ENCODE measurements at regions not wholly inside any gene's neighbourhood (a gene's known extent, or its start where the extent isn't known, plus 50 kb on each side); places are given as distances from the start of the nearest gene placed in this dataset.
"Not testable (repeated sequence)": the region's sequence is repeated elsewhere in the genome, so short reads cannot be mapped to it uniquely, and the experiment has no call there.

- DNase-seq (ENCODE audit: low read depth in 2 of 2) = no peak
Observed at GRCh38 chr10:84571146-84571545, 242.8 kb downstream of the CCSER2 start.

- DNase-seq (ENCODE audit: low read depth in 2 of 2) = no peak
Observed at GRCh38 chr10:84574102-84574501, 245.7 kb downstream of the CCSER2 start.

DNA sequence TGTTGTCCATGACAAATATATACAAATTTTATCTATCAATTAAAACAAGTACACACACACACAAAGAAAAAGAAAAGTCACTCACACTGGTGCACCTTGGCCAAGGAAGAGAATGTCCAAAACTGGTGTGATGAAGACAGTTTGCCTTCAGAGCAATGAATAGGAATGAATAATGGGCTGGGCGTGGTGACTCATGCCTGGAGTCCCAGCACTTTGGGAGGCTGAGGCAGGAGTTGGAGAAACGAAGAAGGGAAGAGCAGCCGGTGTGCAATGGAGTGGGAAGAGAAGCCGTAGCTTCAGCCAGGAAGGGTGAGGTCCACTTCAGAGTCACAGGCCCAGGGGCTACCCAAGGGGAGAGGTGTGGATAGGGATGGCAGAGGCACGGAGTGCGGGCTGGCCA lies 253.6 kb downstream of the CCSER2 start:
- DNase-seq (ENCODE audit: low read depth in 2 of 2) = no peak

GRCh38 chr10:84583501-84583900 lies 255.1 kb downstream of the CCSER2 start:
- no peak for DNase-seq (ENCODE audit: low read depth in 2 of 2)

- no peak for DNase-seq (ENCODE audit: low read depth in 2 of 2)
Observed at GRCh38 chr10:84587789-84588188, 259.4 kb downstream of the CCSER2 start.

DNA sequence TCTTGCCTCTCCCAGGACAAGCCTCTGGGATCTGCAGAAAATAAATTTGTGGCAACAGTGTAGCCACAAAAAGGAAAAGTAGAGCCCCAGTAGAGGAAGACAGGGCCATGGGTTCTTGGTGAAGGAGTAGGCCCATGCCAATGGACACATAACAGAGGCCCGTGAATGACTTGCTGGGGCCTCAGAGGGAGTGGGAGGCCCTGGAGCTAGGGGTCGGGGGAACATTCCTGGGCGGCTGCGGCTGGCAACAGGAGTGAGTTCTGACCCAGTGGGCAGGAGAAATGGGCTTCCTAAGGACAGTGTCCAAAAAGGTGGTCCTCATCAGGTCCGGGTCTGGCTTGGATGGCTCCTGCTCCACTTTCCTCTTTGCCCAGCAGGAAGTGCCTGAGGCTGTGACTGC lies 260.0 kb downstream of the CCSER2 start:
- no peak for DNase-seq (ENCODE audit: low read depth in 2 of 2)

DNA sequence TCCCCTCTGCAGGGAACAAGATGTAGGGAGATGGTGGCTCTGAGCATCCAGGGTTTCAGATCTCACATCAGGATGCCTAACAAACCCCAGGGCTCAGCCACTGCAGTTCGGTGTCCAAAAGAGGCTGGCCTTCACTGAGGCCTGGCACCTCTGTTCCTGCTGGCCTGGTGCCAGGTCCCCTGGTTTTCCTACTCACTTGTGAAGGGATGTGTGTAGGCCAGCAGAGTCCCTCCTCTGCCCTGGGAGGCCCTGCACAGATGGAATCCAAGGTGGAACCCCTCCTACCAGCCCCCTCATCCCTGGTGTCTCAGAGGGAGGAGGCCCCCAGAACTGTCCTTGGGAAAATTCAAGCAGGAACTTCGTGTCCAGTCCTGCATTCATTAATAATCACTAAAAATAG lies 260.6 kb downstream of the CCSER2 start:
- DNase-seq (ENCODE audit: low read depth in 2 of 2) = no peak

- no peak for DNase-seq (ENCODE audit: low read depth in 2 of 2)
Observed at GRCh38 chr10:84589526-84590205, 261.3 kb downstream of the CCSER2 start.

DNA sequence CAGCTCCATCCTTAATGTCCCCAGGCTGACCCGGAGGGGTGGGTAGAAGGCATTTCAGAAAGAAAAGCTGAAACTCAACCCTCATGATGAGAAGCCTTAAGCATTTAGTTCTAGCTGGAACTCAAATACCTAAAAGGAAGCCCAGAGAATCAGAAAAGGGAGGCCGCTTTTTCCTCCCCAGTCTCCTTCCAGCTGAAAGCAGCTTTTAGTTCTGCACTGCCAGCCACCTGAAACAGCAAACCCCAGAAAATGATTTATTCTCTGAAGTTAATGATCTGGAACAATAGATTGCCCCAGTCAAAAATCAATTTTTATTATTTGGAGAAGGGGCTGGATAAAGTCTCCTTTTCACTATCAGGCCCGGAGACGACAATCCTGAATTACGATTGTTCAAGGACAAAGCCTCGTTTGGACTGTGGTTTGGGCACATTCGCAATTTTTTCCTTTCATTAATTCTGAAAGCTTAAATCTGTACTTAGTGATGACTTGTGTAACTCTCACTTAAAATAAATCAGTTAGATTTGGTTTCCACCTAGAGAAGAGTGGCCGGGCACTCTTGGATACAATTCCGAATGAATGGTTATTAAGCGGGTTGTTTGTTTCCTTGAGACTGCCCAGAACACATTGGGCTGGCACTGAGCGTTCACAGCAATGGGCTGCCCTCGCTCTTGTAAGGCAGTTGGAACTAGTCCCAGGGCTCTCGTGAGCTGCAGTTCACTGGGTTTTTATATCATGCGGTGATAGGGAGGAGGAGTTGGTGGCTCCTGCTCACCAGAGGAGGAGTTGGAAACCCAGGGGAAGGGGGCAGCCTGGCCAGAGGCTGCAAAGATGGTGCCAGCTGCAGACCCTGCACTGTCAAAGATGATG lies 262.2 kb downstream of the CCSER2 start:
- DNase-seq (ENCODE audit: low read depth in 2 of 2) = no peak

GRCh38 chr10:84593506-84593905 lies 265.1 kb downstream of the CCSER2 start:
- DNase-seq (ENCODE audit: low read depth in 2 of 2) = no peak

DNA sequence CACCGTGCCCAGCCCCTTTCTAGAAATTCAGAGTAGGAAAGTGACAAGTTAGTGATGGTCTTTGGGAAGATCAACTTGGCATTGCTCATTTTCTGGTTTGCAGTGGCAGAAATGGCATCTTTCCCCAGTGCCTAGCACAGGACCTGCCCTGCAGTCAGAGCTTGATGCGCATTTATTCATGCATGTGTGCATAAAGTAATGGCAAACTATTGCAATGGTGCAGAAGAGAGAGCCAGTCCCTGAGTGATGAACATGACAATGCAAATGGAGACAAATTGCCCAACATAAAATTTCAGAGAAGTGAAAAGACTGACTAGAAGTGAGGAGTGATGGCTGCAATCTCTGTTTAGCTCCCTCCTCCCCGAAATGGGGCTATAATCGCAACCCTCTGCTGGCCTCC lies 268.2 kb downstream of the CCSER2 start:
- DNase-seq (ENCODE audit: low read depth in 2 of 2) = no peak

GRCh38 chr10:84599254-84599653 lies 270.9 kb downstream of the CCSER2 start:
- DNase-seq (ENCODE audit: low read depth in 2 of 2) = no peak

GRCh38 chr10:84600947-84601346 lies 272.6 kb downstream of the CCSER2 start:
- DNase-seq (ENCODE audit: low read depth in 2 of 2) = no peak

GRCh38 chr10:84602543-84602942 lies 274.2 kb downstream of the CCSER2 start:
- not testable (repeated sequence) for DNase-seq (ENCODE audit: low read depth in 2 of 2)

DNA sequence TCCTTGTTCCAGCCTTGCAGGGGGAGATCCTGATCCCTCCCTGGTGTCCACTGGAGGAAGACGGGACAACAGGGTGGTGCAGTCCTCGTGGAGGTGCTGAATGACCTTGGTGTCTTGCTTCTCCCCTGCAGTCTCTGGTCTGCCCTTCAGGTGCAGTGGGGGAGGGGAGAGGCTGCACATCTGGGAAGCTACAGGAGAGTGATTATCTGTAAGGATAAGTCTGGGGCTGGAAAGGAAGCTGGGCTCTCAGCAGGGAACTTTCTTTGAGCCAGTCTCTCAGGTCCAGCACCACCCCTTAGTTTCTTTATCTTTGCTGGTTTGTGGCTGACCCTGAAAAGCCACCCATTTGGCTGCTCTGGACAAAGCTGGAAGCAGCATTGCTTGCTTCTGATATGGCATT lies 275.6 kb downstream of the CCSER2 start:
- DNase-seq (ENCODE audit: low read depth in 2 of 2) = no peak

- DNase-seq (ENCODE audit: low read depth in 2 of 2) = no peak
Observed at GRCh38 chr10:84605802-84606201, 277.4 kb downstream of the CCSER2 start.

DNA sequence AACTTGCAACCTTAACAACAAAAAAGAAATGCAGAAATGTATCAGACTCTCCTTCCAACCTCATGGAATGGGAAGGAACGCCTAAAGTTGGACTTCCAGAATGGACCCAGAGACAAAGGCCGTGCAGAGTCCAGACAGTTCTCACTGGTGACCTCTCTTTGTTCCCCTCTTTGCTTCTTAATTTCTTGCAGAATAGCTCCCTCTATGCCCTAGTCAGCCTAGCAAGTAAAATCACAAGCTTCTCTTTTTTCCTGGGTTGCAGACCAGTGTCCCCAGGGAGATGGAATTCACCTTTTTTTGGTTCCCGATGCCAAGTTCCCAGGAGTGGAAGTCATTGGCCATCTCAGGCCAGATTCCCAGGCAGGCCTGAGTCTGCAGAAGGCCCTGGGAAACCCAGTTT lies 278.0 kb downstream of the CCSER2 start:
- DNase-seq (ENCODE audit: low read depth in 2 of 2) = no peak

GRCh38 chr10:84607044-84607443 lies 278.7 kb downstream of the CCSER2 start:
- DNase-seq (ENCODE audit: low read depth in 2 of 2) = no peak

GRCh38 chr10:84607523-84607922 lies 279.1 kb downstream of the CCSER2 start:
- no peak for DNase-seq (ENCODE audit: low read depth in 2 of 2)

GRCh38 chr10:84608126-84608525 lies 279.7 kb downstream of the CCSER2 start:
- DNase-seq (ENCODE audit: low read depth in 2 of 2) = no peak

- DNase-seq (ENCODE audit: low read depth in 2 of 2) = no peak
Observed at GRCh38 chr10:84613336-84614021, 285.1 kb downstream of the CCSER2 start.

GRCh38 chr10:84626397-84627087 lies 298.2 kb downstream of the CCSER2 start:
- DNase-seq (ENCODE audit: low read depth in 2 of 2) = no peak
